ENCODE measurements at regions not wholly inside any gene's neighbourhood (a gene's known extent, or its start where the extent isn't known, plus 50 kb on each side); places are given as distances from the start of the nearest gene placed in this dataset.

DNA sequence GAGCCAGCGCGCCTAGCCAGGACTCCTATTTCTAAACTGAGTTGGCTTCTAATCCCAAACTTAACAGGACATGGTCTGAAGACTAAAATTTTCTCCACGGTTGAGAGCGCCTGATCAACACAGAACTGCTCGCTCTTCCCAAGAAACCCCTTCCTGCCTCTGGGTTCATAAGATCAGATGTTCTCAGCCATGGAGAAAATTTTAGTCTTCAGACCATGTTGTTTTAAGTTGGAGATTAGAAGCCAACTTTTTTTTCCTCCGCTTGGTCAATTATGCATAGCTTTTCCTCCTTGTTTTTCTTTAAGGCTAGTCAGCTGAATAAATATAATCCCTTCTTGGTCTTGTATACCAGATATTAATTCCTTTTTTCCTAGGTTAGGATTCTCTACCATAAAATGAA lies 356.6 kb upstream of the ADAMTS9 start:
- Histone ChIP-seq H3K9me3 (no peaks in the 10 kb centered on the region), H3K27me3 (replicated peaks; ENCODE audit: insufficient read depth) (no peaks in the 10 kb centered on the region), H3K27ac (no peak overlapping the region), H3K36me3 (no peaks in the 10 kb centered on the region), H3K4me1 (ENCODE audit: control insufficient read depth in 1 of 2, low read depth in 2 of 2) (no peaks in the 10 kb centered on the region), H3K4me3 (no peak overlapping the region)
- ATAC-seq (ENCODE audit: insufficient number of reproducible peaks, low FRiP score, low read depth) (no peak), DNase-seq (ENCODE audit: low spot score) (no peak)
- TF ChIP-seq, protein P1, sequence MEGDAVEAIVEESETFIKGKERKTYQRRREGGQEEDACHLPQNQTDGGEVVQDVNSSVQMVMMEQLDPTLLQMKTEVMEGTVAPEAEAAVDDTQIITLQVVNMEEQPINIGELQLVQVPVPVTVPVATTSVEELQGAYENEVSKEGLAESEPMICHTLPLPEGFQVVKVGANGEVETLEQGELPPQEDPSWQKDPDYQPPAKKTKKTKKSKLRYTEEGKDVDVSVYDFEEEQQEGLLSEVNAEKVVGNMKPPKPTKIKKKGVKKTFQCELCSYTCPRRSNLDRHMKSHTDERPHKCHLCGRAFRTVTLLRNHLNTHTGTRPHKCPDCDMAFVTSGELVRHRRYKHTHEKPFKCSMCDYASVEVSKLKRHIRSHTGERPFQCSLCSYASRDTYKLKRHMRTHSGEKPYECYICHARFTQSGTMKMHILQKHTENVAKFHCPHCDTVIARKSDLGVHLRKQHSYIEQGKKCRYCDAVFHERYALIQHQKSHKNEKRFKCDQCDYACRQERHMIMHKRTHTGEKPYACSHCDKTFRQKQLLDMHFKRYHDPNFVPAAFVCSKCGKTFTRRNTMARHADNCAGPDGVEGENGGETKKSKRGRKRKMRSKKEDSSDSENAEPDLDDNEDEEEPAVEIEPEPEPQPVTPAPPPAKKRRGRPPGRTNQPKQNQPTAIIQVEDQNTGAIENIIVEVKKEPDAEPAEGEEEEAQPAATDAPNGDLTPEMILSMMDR (IDR thresholded peaks at IDR 0.05): no peak

DNA sequence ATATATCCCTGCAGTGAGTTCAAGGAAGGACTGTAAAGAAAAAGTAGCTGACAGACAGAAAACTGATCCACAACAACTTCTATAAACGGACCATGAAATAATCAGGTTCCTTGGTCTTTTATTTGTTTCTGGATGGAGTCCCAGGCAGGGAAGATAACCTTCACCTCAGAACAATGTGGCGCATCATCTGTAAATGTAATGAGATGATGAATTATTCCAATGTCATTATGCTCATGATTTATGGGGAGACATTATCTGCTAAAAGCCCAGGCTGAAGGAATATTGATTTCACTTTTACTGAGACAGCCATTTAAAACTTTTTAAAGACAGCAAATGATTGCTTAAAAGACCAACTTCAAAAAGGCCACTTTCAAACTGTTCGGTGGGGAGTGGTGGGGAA lies 354.9 kb upstream of the ADAMTS9 start:
- Histone ChIP-seq H3K4me1 (ENCODE audit: control insufficient read depth in 1 of 2, low read depth in 2 of 2) (no peaks in the 10 kb centered on the region), H3K27ac (no peak overlapping the region), H3K4me3 (no peak overlapping the region), H3K9me3 (no peaks in the 10 kb centered on the region), H3K27me3 (replicated peaks; ENCODE audit: insufficient read depth) (no peaks in the 10 kb centered on the region), H3K36me3 (no peaks in the 10 kb centered on the region)
- TF ChIP-seq, protein P1 (IDR thresholded peaks at IDR 0.05): no peak
- DNase-seq (ENCODE audit: low spot score) (no peak), ATAC-seq (ENCODE audit: insufficient number of reproducible peaks, low FRiP score, low read depth) (no peak)

DNA sequence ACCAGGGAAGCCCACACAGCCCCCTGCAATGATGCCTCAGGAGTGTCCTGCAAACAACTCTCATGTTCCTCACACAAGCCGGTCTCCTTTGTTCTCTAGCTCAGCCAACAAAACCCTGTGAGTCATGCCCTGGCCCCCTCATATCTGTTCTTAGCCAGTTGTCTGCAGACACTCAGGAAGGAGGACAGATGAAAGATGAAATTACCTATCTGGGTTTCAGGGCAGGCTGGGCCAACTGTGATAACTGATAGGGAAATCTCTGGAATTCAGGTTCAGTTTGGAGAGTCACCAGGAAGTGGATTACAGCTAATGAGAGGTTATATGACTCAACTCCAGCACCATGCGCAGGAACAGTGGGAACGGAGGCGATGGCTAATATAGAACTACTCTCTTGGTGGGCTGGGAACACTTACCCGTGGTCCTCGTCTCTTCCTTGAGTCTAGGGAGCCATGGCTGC lies 352.0 kb upstream of the ADAMTS9 start:
- DNase-seq (ENCODE audit: low spot score): no peak
- Histone ChIP-seq H3K4me3 (no peak overlapping the region), H3K36me3 (no peaks in the 10 kb centered on the region), H3K27ac (no peak overlapping the region), H3K4me1 (ENCODE audit: control insufficient read depth in 1 of 2, low read depth in 2 of 2) (no peaks in the 10 kb centered on the region), H3K9me3 (no peaks in the 10 kb centered on the region), H3K27me3 (replicated peaks; ENCODE audit: insufficient read depth) (no peaks in the 10 kb centered on the region)
- ATAC-seq (ENCODE audit: insufficient number of reproducible peaks, low FRiP score, low read depth): no peak
- TF ChIP-seq, protein P1 (IDR thresholded peaks at IDR 0.05): no peak

GRCh38 chr3:65037861-65038260 lies 350.1 kb upstream of the ADAMTS9 start:
- DNase-seq (ENCODE audit: low spot score) (no peak), ATAC-seq (ENCODE audit: insufficient number of reproducible peaks, low FRiP score, low read depth) (no peak)
- H3K27ac ChIP-seq: no peak overlapping the region
- no peak overlapping the region for H3K4me3 ChIP-seq
- no peaks in the 10 kb centered on the region for H3K9me3 ChIP-seq
- no peaks in the 10 kb centered on the region for H3K27me3 ChIP-seq (replicated peaks; ENCODE audit: insufficient read depth)
- H3K36me3 ChIP-seq: no peaks in the 10 kb centered on the region
- TF ChIP-seq, protein P1 (IDR thresholded peaks at IDR 0.05): no peak
- H3K4me1 ChIP-seq (ENCODE audit: control insufficient read depth in 1 of 2, low read depth in 2 of 2): no peaks in the 10 kb centered on the region

DNA sequence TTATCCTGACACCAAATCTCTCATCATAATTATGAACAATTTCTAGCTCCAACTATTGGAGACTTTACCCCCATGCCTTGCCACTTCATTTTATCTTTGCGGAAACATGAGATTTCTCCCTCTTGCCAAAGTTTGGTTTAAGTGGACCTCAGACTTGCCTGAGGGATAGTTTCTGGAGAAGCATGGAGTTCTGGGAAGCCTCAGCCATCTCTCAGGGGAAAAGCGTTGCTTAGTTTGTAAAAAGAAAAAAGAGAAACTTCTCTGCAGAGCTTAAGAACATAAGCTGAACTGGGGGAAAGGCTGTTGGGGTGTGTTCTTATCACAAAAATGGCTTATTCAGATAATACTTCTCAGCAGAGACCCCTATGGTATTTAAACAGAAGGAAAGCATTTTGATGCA lies 347.4 kb upstream of the ADAMTS9 start:
- no peaks in the 10 kb centered on the region for H3K4me1 ChIP-seq (ENCODE audit: control insufficient read depth in 1 of 2, low read depth in 2 of 2)
- TF ChIP-seq, protein P1 (IDR thresholded peaks at IDR 0.05): no peak
- no peak for ATAC-seq (ENCODE audit: insufficient number of reproducible peaks, low FRiP score, low read depth)

More for the DNA sequence above, 347.4 kb upstream of the ADAMTS9 start:
- Histone ChIP-seq H3K9me3 (no peaks in the 10 kb centered on the region), H3K4me3 (no peak overlapping the region), H3K36me3 (no peaks in the 10 kb centered on the region), H3K27ac (no peak overlapping the region), H3K27me3 (replicated peaks; ENCODE audit: insufficient read depth) (no peaks in the 10 kb centered on the region)
- DNase-seq (ENCODE audit: low spot score): no peak

Data from thoracic aorta (tissue), 2 donors.